ENCODE measurements at regions not wholly inside any gene's neighbourhood (a gene's known extent, or its start where the extent isn't known, plus 50 kb on each side); places are given as distances from the start of the nearest gene placed in this dataset.
"Not testable (repeated sequence)": the region's sequence is repeated elsewhere in the genome, so short reads cannot be mapped to it uniquely, and the experiment has no call there.

GRCh38 chr16:17747081-17747756, 276.5 kb upstream of the XYLT1 start:
- DNase-seq (ENCODE audit: low read depth in 2 of 2) = no peak

- no peak for DNase-seq (ENCODE audit: low read depth in 2 of 2)
Observed at GRCh38 chr16:17744921-17745572, 274.3 kb upstream of the XYLT1 start.

GRCh38 chr16:17743578-17743977, 272.8 kb upstream of the XYLT1 start:
- DNase-seq (ENCODE audit: low read depth in 2 of 2) = no peak

GRCh38 chr16:17743158-17743557, 272.4 kb upstream of the XYLT1 start:
- DNase-seq (ENCODE audit: low read depth in 2 of 2) = no peak

GRCh38 chr16:17735099-17735498, 264.3 kb upstream of the XYLT1 start:
- not testable (repeated sequence) for DNase-seq (ENCODE audit: low read depth in 2 of 2)

GRCh38 chr16:17729820-17730219, 259.1 kb upstream of the XYLT1 start:
- no peak for DNase-seq (ENCODE audit: low read depth in 2 of 2)

- no peak for DNase-seq (ENCODE audit: low read depth in 2 of 2)
Observed at GRCh38 chr16:17728196-17728595, 257.4 kb upstream of the XYLT1 start.

GRCh38 chr16:17724242-17724898, 253.6 kb upstream of the XYLT1 start:
- no peak for DNase-seq (ENCODE audit: low read depth in 2 of 2)

GRCh38 chr16:17723531-17724134, 252.9 kb upstream of the XYLT1 start:
- DNase-seq (ENCODE audit: low read depth in 2 of 2) = no peak

GRCh38 chr16:17718495-17718894, 247.7 kb upstream of the XYLT1 start:
- no peak for DNase-seq (ENCODE audit: low read depth in 2 of 2)

GRCh38 chr16:17705847-17706246, 235.1 kb upstream of the XYLT1 start:
- DNase-seq (ENCODE audit: low read depth in 2 of 2) = no peak

GRCh38 chr16:17696616-17697015, 225.9 kb upstream of the XYLT1 start:
- DNase-seq (ENCODE audit: low read depth in 2 of 2) = no peak

- no peak for DNase-seq (ENCODE audit: low read depth in 2 of 2)
Observed at GRCh38 chr16:17692484-17692883, 221.7 kb upstream of the XYLT1 start.

GRCh38 chr16:17691899-17692176, 221.1 kb upstream of the XYLT1 start:
- no peak for DNase-seq (ENCODE audit: low read depth in 2 of 2)

- no peak for DNase-seq (ENCODE audit: low read depth in 2 of 2)
Observed at GRCh38 chr16:17691106-17691898, 220.5 kb upstream of the XYLT1 start.

GRCh38 chr16:17685447-17685846, 214.7 kb upstream of the XYLT1 start:
- DNase-seq (ENCODE audit: low read depth in 2 of 2) = no peak

GRCh38 chr16:17683281-17683680, 212.5 kb upstream of the XYLT1 start:
- no peak for DNase-seq (ENCODE audit: low read depth in 2 of 2)

GRCh38 chr16:17676171-17676570, 205.4 kb upstream of the XYLT1 start:
- DNase-seq (ENCODE audit: low read depth in 2 of 2) = no peak

GRCh38 chr16:17668386-17668785, 197.6 kb upstream of the XYLT1 start:
- no peak for DNase-seq (ENCODE audit: low read depth in 2 of 2)

- DNase-seq (ENCODE audit: low read depth in 2 of 2) = no peak
Observed at GRCh38 chr16:17666293-17666692, 195.5 kb upstream of the XYLT1 start.

- DNase-seq (ENCODE audit: low read depth in 2 of 2) = no peak
Observed at GRCh38 chr16:17658881-17659280, 188.1 kb upstream of the XYLT1 start.

- no peak for DNase-seq (ENCODE audit: low read depth in 2 of 2)
Observed at GRCh38 chr16:17657045-17657444, 186.3 kb upstream of the XYLT1 start.
